ENCODE measurements at regions not wholly inside any gene's neighbourhood (a gene's known extent, or its start where the extent isn't known, plus 50 kb on each side); places are given as distances from the start of the nearest gene placed in this dataset.
"Not testable (repeated sequence)": the region's sequence is repeated elsewhere in the genome, so short reads cannot be mapped to it uniquely, and the experiment has no call there.

DNA sequence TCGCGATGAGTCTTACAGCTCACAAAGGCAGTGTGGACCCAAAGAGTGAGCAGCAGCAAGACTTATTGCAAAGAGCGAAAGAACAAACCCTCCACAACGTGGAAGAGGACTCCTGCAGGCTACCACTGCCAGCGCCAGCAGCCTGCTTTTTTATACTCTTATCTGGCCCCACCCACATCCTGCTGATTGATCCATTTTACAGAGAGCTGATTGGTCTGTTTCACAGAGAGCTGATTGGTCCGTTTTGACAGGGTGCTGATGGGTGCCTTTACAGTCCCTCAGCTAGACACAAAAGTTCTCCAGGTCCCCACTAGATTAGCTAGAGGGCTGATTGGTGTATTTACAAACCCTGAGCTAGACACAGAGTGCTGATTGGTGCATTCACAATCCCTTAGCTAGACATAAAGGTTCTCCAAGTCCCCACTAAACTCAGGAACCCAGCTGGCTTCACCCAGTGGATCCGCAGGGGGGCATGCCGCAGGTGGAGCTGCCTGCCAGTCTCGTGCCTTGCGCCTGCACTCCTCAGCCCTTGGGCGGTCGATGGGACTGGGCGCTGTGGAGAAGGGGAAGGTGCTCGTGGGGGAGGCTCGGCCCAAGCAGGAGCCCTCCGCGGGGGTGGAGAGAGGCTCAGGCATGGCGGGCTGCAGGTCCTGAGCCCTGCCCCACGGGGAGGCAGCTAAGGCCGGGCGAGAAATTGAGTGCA lies 75.7 kb downstream of the QDPR start:
- in situ Hi-C loops (cut with HindIII; ENCODE audit: low sequenced_read_pairs) = not testable (repeated sequence)

DNA sequence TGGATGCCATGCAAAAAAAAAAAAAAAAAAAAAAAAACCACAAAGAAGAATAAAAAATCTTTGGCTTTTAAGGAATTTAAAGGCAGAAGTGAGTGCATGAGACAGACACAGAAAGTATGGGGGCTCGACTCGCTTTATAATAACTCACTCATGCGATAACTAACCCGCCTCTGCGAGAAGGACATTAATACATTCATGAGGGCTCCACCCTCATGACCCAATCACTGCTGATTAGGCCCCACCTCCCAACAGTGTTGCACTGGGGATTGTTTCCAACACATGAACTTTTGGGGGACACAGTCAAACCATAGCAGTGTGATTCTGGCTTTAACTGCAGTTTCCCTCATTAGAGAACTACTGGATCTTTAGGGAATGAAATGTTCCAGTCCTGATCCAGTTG lies 78.1 kb downstream of the QDPR start:
- in situ Hi-C loops (cut with HindIII; ENCODE audit: low sequenced_read_pairs) = no loop called here

DNA sequence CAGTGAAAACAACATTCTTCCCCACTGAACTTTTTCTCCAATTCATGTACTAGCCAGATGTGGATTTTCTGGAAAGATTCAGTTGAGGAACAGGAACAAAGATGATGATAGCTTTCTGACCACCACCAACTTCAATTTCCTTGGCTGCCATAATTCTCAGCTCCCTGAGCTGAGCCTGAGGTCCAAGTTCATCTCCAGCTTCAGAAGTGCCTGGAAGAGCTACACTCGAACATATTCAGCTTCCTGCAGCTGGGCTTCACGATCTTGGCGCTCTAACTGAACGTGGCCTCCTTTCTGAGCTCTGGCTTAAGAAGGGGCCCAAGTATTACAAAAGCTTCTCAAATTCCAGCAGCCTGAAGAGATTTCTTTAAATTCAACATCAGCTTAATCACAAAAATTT lies 83.9 kb downstream of the QDPR start:
- in situ Hi-C loops (cut with HindIII; ENCODE audit: low sequenced_read_pairs) = no loop called here

DNA sequence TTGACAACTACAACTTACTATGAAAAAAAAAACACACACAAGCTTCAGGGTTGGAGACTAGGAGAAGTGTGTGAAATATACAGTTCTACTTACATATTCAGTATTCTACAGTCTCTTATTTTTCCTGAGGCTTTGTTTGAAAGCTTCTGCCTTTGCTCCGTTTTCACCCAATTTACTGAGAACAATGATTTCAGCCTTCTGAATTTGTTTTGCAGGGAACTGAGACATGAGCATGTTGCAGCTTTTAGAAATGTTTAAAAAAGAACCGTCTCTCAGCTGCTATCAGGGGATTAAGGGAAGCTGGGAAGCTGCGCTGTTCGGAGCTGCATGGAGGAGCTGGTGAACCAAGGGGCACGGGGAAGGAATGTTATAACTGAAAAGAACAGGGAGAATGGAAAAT lies 85.7 kb downstream of the QDPR start:
- in situ Hi-C loops (cut with HindIII; ENCODE audit: low sequenced_read_pairs) = no loop called here

DNA sequence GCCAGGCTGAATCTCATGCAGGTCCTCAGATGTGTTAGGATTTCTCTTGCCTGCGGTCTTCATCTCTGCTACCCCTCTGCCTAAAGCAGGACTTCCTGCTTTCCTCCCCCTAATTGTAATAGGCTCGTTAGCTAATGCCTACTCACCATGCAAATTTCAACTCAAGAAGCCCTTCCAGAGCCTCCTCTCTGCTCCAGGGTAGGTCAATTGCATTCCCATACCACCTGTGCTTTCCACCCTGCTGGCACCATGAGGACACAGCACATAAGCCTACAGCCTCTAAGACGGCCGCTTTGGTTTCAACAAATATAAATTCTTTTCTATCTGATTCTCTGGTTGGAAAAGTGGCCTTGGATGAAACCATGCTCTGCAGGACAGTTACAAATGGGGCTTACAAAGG lies 93.9 kb downstream of the QDPR start:
- in situ Hi-C loops (cut with HindIII; ENCODE audit: low sequenced_read_pairs) = no loop called here

DNA sequence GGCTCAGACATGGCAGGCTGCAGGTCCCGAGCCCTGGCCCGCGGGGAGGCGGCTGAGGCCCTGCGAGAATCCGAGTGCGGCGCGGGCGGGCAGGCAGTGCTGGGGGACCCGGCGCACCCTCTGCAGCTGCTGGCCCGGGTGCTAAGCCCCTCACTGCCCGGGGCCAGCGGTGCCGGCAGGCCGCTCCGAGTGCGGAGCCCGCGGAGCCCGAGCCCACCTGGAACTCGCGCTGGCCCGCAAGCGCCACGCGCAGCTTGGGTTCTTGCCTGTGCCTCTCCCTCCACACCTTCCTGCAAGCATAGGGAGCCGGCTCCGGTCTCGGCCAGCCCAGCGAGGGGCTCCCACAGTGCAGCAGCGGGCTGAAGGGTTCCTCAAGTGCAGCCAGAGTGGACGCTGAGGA lies 97.5 kb downstream of the QDPR start:
- in situ Hi-C loops (cut with HindIII; ENCODE audit: low sequenced_read_pairs) = no loop called here

DNA sequence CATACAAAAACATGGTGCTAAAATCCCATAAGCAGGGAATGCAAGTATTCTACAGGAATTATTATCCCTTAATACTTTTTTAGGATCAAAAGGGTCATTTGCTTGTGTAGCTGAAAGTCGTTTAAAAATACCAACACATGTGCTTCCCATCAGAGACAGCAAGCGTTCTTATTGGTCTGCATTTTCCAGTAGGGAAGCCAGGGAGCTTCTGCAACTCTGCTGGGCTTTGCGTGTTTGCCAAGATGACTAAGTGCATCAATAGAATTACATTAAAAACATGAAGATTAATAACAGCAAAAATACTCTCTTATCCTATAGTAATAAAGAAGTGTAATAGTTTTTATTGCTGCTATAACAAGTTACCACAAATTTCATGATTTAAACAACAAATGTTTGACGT lies 111.2 kb downstream of the QDPR start:
- in situ Hi-C loops (cut with HindIII; ENCODE audit: low sequenced_read_pairs) = no loop called here

DNA sequence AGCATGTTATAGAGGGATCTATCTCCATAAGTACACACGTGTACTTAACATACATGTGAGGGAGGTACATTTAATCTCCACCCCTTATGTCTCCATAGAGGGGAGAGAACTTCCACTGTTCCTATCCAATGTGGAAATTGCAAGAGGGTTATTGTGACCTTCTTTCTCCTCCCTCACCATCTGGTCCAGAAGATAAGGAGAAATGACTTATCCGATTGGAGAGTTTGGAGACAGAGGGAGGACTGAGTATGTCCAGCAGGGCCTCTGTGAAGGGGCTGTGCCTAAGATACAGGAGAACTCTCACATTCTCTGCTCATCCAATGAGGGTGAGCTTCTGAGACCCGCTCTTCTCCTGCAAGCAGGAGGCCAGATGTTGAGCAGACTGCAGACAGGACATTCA lies 113.1 kb downstream of the QDPR start:
- in situ Hi-C loops (cut with HindIII; ENCODE audit: low sequenced_read_pairs) = no loop called here

DNA sequence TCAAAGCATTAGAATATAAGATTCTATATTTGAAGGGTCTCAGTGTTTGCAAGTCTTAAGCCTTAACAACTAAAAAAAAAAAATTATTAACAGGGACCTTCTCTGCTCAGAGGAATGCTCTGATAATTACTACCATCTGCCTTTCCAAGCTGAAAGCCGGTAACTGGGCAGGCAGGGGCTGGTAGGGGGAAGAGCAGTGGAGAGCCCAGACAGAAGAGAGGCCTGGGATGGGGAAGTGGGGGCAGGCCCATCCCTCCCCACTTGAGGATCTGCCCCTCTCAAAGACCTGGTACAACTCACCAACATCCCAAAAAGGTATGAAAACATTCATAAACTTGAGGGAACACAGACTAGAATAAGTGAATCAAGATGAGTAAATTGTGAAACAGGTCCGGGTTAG lies 113.9 kb downstream of the QDPR start:
- in situ Hi-C loops (cut with HindIII; ENCODE audit: low sequenced_read_pairs) = no loop called here

DNA sequence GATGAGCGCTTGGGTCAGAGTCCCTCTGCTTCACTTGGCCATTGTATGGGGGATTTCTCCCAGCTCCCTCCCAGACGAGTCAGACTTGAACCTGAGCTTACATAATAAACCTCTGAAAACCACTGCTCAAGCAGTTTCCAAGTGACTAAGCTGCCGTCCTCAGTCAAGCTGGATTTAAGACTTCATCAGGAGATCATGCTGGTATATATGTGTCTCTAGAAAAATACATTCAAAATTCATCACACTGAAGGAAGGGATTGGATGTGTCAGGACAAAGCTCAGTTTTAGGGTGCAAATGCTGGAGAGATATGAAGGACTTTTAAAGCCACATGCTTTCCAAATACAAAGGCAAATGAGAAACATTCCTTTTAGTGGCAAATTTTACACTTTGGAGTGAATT lies 114.3 kb downstream of the QDPR start:
- in situ Hi-C loops (cut with HindIII; ENCODE audit: low sequenced_read_pairs) = no loop called here

DNA sequence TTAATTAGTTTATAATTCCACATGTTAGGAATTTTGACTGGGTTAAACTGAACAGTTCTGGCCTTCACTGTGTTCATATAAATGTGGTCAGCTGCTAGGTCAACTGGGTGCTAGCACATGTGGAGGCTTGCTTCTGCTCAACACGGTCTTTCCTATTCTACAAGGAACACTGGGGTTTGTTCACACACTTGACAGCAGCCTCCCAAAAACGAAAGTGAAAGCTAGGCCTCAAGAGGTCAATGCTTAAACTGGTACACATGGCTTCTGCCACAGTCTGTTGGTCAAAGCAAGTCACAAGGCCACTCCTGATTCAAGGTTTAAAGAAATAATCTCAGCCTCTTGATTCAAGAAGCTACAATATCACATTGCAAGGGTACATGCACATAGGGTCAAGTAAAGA lies 126.5 kb downstream of the QDPR start:
- in situ Hi-C loops (cut with HindIII; ENCODE audit: low sequenced_read_pairs) = no loop called here

DNA sequence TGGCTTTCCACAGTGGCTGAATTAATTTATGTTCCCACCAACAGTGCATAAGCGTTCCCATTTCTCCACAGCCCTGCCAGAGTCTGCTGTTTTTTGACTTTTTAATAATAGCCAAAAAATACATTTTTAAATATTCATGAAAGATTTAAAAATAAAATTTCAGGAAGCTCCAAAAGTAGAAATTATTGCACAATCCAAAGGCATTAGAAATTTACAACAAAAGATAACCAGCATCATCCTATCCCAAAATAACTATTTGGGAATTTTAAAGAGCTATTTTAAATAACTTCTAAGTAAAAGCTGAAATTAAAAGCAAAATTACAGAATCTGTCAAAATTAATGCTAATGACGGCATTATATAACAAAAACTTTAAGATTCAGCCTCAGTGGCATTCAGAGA lies 131.5 kb downstream of the QDPR start:
- in situ Hi-C loops (cut with HindIII; ENCODE audit: low sequenced_read_pairs) = no loop called here

DNA sequence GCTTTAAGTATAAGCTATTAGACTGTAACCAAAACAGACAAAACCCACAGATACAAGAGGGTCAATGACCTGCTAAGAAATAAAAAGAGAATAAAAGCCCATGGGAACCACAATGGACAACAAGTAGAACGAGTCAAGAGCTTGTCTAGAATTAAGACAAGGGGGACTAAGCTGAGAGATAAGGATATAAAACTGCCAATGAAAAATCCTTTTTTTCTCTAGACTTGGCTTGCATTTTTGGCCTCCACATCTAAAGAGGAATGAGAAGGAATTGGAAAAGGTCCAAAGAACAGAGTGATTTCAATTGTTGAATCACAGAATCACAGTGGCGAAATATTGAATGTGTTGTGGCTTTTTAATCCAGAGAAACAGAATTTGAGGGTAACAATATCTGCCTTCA lies 135.7 kb downstream of the QDPR start:
- in situ Hi-C loops (cut with HindIII; ENCODE audit: low sequenced_read_pairs) = no loop called here

DNA sequence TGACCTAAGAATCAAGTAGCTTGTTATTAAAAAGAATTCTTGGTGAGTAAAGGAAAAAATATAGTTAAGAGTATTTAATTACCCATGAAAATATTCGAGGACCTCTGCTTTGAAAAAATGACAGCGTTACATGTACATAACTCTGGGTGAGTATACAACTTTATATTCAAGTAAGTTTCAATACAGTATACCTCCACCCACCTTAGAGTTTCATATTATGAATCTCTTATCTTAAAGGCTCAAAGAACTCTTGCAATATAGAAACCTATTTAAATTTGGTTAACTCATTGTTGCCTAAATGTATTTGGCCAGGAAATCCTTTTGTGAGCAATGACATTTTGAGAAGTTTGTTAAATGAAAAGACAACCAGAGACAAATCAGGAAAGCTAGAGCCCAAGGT lies 138.2 kb downstream of the QDPR start:
- in situ Hi-C loops (cut with HindIII; ENCODE audit: low sequenced_read_pairs) = no loop called here

DNA sequence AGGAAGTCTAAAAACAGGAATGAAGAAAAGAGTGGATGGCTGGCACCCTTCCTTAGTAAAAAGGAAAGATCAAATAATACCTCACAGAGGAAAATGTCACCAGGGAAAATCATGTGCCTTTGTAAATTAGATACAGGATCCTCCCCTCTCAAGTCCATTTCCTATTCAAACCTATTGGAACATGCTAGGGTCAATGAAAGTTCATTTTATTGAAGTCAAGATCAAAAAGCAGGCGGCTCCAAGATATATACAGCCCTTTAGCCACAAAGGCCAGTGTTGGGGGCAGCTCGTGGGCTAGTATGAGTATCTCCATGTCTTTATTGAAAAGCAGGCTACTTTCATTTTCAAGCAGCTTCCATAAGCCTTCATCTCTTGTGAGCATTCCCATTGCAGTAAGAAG lies 141.1 kb downstream of the QDPR start:
- in situ Hi-C loops (cut with HindIII; ENCODE audit: low sequenced_read_pairs) = no loop called here

DNA sequence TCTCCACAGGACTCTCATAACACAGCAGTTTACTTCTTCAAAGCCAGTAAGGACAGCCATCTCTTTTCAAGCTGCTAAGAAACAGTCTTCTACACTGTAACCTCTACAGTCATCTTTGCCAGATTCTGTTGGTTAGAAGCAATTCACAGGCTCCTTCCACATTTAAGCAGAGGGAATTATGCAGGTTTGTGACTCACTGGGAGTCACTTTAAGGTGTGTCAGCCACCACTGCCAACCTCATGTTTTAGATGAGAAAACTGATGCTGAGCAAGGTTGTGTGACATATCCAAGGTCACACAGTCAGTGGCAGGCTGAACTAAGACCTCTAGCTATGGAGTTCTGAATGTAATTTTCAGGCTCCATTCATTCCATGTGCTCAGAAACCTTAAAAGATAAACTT lies 143.5 kb downstream of the QDPR start:
- in situ Hi-C loops (cut with HindIII; ENCODE audit: low sequenced_read_pairs) = no loop called here

DNA sequence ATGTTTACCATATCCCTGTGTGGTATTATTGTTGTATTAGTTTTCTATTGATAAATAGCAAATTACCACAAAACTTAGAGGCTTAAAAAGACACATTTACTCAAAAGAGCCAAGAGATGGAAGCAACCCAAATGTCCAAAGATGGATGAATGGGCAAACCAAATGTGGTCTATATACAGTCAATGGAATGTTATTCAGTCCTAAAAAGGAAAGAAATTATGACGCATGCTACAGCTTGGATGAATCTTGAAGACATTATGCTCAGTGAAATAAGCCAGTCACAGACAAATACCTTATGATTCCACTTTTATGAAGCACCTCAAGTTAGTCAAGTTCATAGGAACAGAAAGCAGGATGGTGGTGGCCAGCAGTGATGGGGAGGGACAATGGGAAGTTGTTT lies 144.7 kb downstream of the QDPR start:
- in situ Hi-C loops (cut with HindIII; ENCODE audit: low sequenced_read_pairs) = no loop called here

DNA sequence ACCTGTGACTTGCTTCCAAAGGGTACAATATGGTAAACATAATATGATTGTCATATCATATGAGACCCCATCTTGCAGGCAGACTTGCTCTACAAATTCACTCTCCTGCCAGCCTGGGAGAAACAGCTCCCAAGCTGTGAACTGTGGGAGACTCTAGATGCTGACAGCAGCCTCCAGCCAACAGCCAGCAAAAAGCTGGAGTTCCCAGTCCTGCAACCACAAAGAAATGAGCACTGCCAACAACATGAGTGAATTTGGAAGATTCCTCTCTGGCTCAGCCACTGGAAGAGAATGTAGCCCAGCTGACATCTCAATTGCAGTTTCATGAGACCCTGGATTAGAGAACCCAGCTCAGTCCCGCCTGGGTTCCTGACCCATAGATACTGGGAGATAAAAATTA lies 145.4 kb downstream of the QDPR start:
- in situ Hi-C loops (cut with HindIII; ENCODE audit: low sequenced_read_pairs) = no loop called here

DNA sequence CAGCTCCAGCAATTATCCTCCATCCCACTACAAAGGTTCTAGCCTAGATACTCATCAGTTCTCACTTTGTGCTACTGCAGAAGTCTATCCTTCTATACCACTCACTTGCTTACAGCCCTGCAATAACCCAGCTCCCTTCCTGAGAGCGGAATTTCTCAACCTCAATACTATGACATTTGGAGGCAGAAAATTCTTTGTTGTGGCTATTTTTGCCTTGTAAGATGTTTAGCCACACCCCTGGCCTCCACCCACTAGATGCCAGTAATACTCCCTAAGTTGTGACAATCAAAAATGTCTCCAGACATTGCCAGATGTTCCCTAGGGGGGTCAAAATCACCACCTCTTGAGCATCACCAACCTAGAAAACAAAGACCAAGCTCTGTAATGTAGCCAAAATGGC lies 149.5 kb downstream of the QDPR start:
- in situ Hi-C loops (cut with HindIII; ENCODE audit: low sequenced_read_pairs) = no loop called here

DNA sequence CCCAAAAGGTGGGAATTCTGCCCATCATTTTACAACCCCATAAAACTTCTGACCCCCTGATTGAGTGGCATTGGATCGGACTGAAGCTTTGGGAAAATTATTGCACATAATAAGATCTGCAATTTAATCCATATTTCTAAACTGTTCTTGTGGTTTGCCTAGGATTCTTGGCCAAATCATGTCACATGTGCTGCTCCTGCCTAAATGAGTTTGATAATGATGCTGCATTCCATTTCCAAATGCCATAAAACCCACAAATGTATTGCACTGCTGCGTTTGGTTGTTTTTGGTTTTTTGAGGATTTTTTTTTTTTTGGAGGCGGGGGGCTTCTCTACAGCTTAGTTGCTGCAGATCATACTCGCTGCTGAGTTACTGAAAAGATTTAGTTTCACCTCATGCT lies 153.6 kb downstream of the QDPR start:
- in situ Hi-C loops (cut with HindIII; ENCODE audit: low sequenced_read_pairs) = no loop called here

DNA sequence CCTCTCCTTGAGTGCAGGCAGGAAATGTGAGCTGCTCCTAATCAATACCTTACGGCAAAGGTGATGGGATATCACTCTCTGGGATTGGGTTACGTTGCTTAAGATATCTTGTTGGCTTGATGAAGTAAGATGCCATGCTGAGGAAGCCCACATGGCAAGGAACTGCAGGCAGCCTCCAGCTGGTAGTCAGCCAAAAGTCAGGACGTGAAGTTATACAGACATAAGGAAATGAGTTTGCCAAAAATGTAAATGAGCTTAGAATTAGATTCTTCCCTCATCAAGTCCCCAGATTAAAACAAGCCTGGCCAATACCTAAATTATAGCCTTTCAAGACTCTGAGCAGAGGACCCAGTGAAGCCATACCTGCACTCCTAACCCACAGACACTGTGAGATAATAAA lies 155.0 kb downstream of the QDPR start:
- in situ Hi-C loops (cut with HindIII; ENCODE audit: low sequenced_read_pairs) = no loop called here

DNA sequence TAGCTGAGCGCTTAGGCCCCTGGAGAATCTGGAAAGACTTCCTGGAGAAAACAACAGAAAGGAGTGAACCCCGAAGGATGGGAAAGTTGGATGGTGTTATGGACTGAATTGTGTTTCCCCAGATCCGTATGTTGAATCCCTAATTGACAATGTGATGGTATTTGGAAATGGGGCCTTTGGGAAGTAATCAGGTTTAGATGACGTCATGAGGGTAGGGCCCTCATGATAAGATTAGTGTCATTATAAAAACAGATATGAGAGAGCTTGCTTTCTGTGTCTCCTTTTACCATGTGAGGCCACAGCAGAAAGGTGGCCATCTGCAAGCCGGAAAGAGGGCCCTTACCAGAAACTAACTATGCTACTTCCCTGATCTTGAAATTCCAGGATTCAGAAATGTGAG lies 159.5 kb downstream of the QDPR start:
- in situ Hi-C loops (cut with HindIII; ENCODE audit: low sequenced_read_pairs) = no loop called here

DNA sequence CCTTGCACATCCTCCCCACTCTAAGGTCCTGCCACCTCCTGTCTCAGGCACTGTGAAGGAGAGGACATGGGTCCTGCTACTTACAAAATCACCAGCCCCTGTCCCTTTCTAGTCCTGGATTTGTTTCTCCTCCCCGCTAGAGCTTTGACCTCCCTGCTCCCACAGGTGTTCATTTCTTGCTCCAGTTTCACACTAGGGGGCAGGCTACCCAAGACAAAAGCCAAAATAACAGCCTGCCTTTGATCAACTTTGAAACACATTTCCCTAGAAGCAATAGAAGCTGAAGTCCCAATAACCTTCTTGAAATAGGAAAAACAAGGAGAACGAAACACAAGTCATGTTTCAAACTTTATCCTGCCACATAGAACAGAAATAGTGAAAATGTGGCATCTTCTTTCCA lies 164.4 kb downstream of the QDPR start:
- in situ Hi-C loops (cut with HindIII; ENCODE audit: low sequenced_read_pairs) = no loop called here

DNA sequence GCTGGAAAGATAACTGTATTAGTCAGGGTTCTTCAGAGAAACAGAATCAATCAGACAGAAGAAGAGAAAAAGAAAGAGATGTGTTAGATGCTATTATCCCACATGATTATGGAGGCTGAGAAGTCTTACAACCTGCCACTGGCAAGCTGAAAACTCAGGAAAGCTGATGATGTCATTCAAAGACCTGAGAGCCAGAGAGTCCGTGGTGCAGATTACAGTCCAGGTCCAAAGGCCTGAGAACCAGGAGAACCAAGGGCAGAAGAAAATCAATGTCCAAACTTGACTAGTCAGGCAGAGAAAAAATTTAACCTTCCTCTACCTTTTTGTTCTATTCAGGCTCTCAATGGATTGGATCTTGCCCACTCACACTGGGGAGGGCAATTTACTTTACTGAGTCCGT lies 172.5 kb downstream of the QDPR start:
- in situ Hi-C loops (cut with HindIII; ENCODE audit: low sequenced_read_pairs) = no loop called here

Measured in endothelial cell of hepatic sinusoid (primary cell).